Ecto neural progenitor cell (in vitro differentiated cells): ENCODE measurements at regions not wholly inside any gene's neighbourhood (a gene's known extent, or its start where the extent isn't known, plus 50 kb on each side); places are given as distances from the start of the nearest gene placed in this dataset.
"Not testable (repeated sequence)": the region's sequence is repeated elsewhere in the genome, so short reads cannot be mapped to it uniquely, and the experiment has no call there.

ENCODE experiments used
- DNase-seq: peaks from one replicate; pipeline ENCODE4 v3.0.0-alpha.2; 2018; ENCODE audit warnings: low spot score

- DNase-seq = no peak
These were observed 373.0 kb downstream of the CCSER2 start for GRCh38 chr10:84701370-84701720.

GRCh38 chr10:84704101-84704500 is 375.7 kb downstream of the CCSER2 start:
- no peak for DNase-seq

- DNase-seq = no peak
These were observed 378.0 kb downstream of the CCSER2 start for GRCh38 chr10:84706431-84706830.

DNA sequence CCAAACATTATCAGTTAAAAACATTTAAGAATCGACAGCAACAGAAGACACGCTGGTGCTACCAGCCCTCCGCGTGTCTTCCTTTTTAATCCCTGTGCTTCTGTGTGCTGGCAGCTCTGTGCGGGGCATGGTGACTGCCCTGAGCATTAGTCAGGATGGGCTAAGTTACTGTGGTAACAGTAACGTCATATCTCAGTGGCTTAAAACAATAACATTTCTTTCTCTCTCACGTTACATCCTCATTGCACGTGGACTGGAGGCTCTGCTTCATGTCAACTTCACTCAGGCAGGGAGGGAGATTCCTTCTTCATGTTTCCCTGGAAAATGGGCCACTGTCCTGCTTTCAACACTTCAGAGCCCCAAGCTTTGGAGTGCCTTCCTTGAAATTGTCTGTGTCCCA is 378.5 kb downstream of the CCSER2 start:
- no peak for DNase-seq

GRCh38 chr10:84715911-84716310 is 387.5 kb downstream of the CCSER2 start:
- DNase-seq = peak; percentile 66

DNA sequence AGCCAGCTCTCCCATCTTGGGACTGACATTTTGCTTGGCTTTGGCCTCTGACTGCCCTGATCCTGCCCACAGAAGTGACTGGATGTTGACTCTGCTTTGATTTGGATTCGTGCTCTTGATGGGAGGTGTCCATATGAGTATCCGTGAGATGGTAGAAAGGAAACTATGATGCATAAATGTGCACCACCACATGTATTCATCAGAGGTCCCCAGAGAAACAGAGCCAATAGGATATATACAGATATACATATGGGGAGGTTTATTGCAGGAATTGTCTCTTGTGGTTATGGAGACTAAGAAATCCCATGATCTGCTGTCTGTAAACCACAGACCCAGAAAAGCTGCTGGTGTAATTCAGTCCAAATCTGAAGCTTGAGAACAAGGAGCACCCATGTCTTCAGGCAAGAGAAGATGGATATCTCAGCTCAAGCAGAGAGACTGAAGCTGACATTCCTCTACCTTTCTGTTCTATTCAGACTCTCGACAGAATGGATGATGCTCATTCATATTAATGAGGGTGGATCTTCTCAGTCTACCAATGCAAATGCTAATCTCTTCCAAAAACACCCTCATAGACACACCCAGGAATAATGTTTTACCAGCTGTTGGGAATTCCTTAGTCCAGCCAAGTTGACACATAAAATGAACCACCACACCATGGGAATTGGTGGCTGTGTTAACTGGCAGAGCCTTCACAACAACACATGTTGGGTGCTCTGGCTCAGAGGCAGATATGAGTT is 390.7 kb downstream of the CCSER2 start:
- DNase-seq = no peak

DNA sequence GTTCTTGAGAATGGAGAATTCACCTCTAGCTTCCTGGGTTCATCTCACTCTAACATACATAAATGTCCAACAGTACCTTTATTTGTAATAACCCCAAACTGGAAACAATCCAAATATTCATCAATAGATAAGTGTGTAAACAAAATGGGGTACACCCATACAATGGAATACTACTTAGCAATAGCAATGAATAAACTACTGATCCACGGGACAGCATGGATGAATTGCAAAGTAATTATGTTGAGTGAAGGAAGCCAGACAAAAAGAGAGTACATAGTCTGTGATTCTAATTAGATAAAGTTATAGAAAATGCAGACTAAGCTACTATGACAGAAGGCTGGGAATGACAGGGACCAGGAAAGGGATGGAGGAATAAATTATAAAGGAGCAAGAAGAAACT is 391.3 kb downstream of the CCSER2 start:
- no peak for DNase-seq

GRCh38 chr10:84727398-84727797 is 399.0 kb downstream of the CCSER2 start:
- DNase-seq = no peak

GRCh38 chr10:84739126-84739525 is 410.7 kb downstream of the CCSER2 start:
- not testable (repeated sequence) for DNase-seq

DNA sequence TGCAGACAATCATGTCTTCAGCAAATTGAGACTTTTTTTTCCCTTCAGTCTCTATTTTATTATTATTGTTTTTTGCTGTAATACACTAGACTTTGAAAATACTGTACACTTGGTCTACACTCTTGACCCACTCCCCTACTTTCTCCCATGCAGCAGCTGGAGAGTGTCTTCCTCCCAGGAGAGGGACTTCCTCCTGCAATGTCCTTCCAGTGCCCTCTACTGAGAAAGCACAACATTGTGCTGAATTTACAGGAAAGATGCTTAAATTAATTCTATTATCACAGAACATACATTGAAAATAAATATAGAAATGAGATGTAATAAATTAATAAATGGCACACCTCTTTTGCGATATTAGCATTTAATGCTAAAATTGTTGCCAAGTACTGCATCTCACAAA is 411.3 kb downstream of the CCSER2 start:
- DNase-seq = no peak

GRCh38 chr10:84743483-84743882 is 415.1 kb downstream of the CCSER2 start:
- DNase-seq = no peak

DNA sequence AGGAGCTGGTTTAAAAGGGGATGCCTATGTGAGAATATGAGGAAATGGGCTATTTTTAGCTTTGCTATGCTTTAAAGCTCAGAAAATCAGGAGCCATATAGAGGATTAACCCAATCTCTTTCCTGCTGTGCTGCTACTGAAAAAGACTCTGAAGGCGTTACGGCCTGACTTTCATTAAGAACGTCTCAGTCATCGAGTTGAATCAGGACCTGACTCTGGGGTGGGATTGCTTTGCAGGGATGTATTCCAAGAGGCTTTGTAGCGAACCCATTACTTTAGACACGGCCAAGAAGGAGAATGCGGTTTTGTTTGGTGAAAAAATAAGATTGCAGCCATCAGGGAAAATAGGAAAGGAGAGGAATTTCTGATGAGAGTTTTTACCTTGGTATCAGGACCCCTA is 426.9 kb downstream of the CCSER2 start:
- peak; percentile 62 for DNase-seq

GRCh38 chr10:84756653-84757052 is 428.3 kb downstream of the CCSER2 start:
- not testable (repeated sequence) for DNase-seq

- not testable (repeated sequence) for DNase-seq
These were observed 433.7 kb downstream of the CCSER2 start for GRCh38 chr10:84761994-84762614.

GRCh38 chr10:84762754-84763394 is 434.5 kb downstream of the CCSER2 start:
- no peak for DNase-seq

DNA sequence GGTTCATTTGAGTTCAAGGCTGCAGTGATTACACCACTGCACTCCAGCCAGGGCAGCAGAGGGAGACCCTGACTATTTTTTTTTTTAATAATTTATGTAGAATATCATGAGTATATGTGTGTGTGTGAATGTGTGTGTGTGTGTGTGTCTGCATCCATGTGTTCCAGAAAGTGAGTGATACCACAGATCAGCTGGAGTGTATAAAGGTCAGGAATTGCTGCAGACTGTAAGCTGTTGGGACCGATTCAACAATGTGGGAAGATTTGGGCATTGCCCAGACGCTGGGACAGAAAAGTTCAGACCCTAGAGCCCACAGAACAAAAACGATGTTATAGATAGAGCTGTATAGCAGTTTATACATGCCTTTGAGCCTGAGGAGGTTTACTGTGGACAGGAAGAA is 435.6 kb downstream of the CCSER2 start:
- DNase-seq = no peak

- no peak for DNase-seq
These were observed 436.7 kb downstream of the CCSER2 start for GRCh38 chr10:84765086-84765485.

DNA sequence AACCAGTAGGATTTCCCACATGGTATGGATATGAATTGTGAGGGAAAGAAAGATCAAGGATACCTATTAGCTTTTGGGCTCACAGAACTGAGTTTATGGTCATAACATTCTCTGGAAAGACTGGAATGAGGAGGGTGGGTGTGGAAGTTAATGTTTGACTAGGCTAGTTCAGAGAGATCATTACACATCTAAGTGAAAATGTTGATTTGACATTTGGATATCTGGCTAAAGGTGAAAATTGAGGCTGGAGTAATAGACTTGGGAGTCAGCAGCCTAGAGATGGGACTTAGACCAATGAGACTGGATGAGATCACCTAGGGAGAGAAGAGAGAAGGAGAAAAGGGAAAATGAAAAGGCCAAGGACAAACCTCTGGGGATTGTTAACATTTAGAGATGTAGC is 437.3 kb downstream of the CCSER2 start:
- DNase-seq = no peak

DNA sequence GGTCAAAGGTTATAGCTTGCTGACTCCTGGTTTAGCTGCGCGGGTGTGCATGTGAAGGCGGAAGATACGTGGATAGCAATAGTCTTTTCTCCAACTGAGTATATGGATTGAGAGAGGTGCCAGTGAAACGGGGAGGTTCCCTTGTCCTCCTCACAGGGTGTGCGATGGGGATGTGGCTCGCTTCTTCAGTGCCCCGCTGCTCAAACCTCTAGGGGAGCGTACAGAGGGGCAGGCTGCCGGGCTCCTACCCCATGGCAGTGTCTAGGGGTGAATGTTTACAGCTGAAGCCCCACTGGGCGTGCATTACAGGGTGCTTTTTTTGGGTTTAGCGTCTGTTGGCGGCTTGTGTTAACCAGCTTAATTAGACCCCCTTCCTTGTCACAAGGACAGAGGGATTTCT is 438.5 kb downstream of the CCSER2 start:
- DNase-seq = no peak

DNA sequence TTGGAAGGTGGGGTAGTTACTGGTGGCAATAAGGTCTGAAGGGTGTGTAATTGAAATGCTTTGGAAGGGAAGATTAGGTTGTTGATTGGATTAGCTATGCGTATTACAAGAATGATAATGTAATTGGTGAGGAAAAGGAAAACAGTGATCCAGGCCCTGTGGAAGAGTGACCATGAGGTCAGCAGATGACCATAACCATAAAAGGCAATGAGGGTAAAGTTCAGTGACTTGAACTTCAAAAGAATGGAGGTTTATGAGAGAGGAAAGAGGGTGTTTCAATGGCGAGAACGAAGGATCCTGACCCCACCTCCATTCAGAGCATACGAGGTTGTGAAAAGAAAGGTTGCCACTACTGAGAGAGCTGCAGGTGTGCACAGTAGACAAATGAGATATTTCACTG is 439.7 kb downstream of the CCSER2 start:
- no peak for DNase-seq

- no peak for DNase-seq
These were observed 442.4 kb downstream of the CCSER2 start for GRCh38 chr10:84770824-84771223.

- peak; percentile 48 for DNase-seq
These were observed 455.0 kb downstream of the CCSER2 start for GRCh38 chr10:84783386-84783785.

DNA sequence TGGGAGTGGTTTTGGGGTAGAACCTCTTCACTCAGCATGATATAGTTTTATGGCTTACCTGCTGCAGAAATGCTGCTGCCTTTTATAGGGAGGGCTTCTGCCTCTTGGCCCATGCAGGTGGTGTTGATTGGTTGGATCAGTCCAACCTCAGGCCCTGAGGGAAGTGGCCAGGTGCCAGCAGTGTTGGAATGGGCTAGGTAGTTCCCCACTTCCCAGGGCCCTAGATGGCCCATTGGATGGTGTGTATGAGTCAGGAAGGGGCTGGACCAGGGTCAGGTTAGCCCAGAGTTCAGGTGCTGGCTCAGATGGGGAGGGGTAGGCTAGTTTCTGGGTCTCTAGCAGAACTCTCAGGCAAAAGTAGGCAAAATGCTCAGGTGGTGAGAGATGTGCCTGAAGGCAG is 455.5 kb downstream of the CCSER2 start:
- no peak for DNase-seq

DNA sequence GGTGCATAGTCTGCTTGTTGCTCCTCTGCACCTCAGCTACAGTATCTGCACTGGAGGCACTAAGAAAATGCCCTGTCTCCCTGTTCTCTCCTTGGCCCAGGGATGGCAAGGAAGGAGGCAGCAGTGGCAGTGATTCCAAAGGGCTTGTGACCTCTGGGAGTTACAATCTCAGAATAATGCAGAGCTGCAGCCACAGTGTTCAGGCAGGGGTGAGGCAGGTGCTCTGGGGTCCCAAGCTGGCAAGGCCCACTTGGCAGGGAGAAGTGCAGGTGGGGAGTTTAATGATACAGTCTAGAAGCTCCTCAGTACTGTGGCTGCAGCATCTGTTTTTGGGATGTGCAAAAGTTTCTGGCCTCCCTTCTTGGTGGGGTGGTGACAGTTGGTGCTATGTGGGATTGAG is 456.4 kb downstream of the CCSER2 start:
- no peak for DNase-seq
